ENCODE measurements at regions not wholly inside any gene's neighbourhood (a gene's known extent, or its start where the extent isn't known, plus 50 kb on each side); places are given as distances from the start of the nearest gene placed in this dataset.
"Not testable (repeated sequence)": the region's sequence is repeated elsewhere in the genome, so short reads cannot be mapped to it uniquely, and the experiment has no call there.

DNA sequence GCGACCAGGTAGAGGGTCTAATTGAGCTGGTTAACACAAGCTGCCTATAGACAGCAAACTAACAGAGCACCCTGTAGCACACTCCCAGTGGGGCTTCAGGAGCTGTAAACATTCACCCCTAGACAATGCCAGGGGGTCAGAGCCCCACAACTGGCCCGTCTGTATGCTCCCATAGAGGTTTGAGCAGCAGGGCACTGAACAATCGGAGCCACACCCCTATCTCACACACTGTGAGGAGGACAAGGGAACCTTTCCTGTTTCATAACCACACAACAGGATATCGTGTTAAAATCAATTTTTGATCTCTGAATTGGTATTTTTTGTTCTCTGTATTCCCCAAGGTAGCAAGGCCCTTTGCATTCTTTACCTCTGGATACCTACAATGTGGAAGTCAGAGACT lies 266.1 kb downstream of the SPRY2 start:
- no peak for DNase-seq (ENCODE audit: low read depth)

- DNase-seq (ENCODE audit: low read depth) = no peak
These were observed 266.7 kb downstream of the SPRY2 start for GRCh38 chr13:80074143-80074752.

- no peak for DNase-seq (ENCODE audit: low read depth)
These were observed 268.7 kb downstream of the SPRY2 start for GRCh38 chr13:80072231-80072630.

GRCh38 chr13:80070024-80070703 lies 270.8 kb downstream of the SPRY2 start:
- no peak for DNase-seq (ENCODE audit: low read depth)

DNA sequence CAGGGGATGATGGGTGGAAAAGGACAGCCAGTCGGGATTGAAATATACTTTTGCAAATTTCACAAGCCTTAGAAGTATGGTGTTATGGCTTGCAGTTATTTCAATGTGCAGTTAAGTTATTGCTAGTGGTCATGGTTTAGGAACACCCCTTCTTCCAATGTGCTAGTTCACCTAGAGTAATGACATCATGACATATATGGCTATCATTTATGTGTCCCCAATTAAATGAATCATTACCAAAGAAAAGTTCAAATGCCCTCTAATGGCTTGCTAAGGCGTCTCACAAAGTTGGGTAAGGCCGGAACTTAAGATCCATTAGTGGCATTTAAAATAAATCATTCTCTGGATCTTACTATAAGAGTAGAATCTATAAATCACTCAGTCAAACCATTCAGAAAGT lies 271.6 kb downstream of the SPRY2 start:
- DNase-seq (ENCODE audit: low read depth) = no peak

DNA sequence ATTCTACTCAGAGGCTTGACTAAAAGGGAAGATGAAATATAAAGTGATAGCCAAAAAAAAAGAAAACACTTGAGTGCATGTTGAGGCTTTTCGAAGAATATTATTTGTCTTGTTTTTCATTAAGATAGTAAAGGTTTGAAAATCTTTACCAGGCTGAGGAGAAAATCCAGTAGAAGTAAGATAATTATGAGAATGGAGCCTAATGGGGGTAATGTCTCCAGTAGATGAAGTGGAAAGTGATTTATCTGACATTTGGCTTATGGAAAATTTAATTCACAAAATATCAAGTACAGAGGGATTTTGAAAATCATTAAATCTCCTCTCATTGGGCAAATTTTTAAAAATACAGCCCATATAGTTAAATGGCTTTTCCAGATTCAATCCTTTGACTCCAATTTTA lies 274.9 kb downstream of the SPRY2 start:
- no peak for DNase-seq (ENCODE audit: low read depth)

DNA sequence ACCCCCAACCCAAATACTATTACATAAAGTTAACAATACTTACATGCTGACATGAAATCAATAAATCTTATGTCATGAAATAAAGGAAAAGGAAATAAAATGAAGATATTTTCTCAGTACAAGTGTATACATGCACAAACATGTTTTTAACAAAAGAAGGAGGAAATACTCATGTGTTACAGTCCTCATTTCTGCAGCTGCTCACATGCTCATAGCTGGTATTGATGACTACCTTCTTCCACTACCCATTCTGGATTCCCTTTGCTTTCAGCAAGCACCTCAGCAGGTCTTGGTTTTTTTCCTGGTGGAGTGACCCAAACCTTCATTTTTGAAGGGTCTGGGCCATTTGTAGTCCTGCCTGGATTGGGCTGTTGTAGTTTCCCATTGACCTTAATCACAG lies 278.5 kb downstream of the SPRY2 start:
- DNase-seq (ENCODE audit: low read depth) = not testable (repeated sequence)

DNA sequence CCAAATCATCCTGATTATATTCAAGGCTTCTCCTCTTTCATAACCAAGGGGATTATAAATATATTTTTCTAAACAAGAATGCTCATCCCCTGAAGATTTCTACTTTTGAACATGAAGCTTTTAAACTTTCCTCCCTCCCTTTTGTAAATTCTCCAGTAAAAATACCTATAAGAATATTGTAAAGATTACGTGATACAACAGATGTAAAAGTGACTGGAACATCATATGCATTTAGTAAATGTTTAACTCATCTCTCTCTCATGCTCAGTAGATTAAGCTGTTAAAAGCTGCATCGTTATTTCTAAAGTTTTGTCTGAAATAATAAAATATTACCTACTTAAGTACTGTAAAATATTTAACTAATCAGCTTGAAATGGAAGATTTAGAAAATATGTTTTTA lies 281.1 kb downstream of the SPRY2 start:
- no peak for DNase-seq (ENCODE audit: low read depth)

DNA sequence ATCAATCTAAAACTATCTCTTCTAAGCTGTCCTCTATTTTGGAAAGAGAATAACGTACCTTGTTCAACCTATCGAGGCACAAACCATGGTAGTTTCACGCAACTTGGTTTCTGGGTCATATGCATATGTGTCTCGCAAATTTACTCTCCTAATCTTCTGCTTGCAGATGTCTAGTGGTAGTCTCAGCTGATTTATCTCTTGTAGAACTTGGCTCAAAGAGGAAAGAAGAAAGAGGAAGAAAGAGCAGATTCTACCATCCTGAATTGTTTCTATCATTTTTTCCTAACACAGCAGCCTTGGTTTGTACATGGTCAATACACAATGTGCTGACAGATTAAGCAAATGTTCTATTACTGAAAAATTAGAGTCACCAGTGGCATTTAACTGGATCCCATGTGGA lies 282.3 kb downstream of the SPRY2 start:
- DNase-seq (ENCODE audit: low read depth) = no peak

DNA sequence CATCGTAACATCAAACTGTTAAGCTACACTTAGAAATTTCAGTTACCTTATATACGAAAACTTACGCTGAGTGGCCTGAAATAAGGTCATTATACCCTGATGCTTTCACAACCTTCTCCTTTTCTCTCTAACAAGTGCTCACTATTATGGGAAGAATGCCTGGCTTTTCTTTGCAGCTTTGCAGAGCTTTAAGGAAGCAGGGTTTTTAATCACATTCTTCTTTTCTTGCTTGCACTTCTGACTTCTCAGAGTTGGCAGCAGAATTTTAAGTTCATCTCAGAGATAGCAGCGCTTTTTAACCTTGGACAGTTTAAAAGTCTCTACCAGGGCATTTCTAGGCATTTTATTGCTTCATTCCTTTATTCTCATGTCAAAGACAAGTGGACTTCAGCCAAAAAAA lies 285.1 kb downstream of the SPRY2 start:
- no peak for DNase-seq (ENCODE audit: low read depth)

GRCh38 chr13:80054806-80055205 lies 286.1 kb downstream of the SPRY2 start:
- no peak for DNase-seq (ENCODE audit: low read depth)

GRCh38 chr13:80052286-80052685 lies 288.6 kb downstream of the SPRY2 start:
- no peak for DNase-seq (ENCODE audit: low read depth)

DNA sequence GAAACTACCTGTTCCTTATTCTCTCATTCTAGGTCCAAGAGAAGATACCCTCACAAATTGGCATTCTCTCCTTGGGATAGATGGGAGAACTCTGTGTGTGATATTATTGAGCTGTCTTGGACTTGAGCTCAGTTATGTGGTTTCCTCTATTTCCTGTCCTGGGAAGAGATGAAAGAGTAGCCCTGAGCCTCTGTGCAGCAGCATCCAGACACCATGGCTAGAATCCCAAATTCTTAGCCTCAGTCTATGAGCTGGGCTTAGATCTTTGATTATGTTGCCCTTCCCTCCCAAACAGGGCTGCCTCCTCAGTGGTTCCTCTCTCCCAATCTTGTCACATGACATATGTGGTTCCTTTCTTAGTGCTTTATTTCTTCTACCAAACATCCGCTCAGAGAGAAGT lies 290.7 kb downstream of the SPRY2 start:
- DNase-seq (ENCODE audit: low read depth) = no peak

- peak; percentile 63 for DNase-seq (ENCODE audit: low read depth)
These were observed 292.1 kb downstream of the SPRY2 start for GRCh38 chr13:80048802-80049201.

DNA sequence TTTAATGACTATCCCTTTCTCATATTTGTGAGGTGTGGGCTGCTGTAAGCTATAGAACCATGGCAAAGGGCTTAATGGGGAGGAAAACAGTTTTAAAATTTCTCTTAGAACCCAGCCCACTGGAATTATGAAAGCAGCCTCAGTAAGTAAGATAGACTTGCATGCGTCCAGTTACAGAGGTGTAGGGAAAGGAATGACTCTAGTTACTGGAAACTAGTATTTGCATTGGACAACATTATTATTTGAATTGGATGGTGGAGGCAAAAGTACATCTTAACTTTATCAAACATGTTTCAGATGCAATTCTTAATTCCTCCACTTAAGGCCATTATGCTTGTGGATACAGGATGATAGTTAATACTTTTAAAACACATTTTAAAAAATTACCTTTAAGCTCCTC lies 292.9 kb downstream of the SPRY2 start:
- no peak for DNase-seq (ENCODE audit: low read depth)

DNA sequence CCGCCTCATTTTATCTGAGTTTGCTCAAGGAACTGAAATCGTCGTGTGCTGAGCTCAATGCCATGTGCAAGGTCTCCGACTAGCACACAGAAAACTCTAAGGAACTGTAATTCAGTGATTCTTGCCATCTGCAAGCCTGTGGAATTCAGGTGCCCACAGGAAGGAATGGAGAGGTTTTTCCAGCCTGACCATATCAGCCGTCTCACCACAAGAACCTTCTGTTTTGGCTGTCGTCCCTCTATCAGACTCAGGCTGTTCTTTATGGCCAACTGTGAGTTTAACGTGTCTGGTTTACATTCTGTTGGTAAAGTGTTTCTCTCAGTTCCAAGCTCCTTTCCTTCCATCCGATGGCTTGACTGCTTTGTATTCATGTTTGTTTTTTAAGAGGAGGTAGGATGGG lies 293.5 kb downstream of the SPRY2 start:
- no peak for DNase-seq (ENCODE audit: low read depth)

DNA sequence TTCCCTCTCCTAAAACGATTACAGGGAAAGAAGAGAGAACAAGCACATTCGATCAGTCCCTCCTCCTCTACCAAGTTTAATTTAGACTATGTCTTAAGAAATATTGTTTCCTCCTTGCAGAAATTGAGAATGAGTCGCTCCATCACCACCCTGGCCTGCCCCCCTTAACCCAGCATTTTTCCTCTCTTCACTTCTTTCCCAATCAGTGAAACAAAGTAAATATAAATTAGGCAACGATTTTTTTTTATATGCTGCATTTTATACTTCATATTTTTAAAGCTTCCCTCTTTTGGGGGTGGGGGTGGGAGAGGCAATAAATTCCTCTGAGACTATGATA lies 300.0 kb downstream of the SPRY2 start:
- DNase-seq (ENCODE audit: low read depth) = no peak

DNA sequence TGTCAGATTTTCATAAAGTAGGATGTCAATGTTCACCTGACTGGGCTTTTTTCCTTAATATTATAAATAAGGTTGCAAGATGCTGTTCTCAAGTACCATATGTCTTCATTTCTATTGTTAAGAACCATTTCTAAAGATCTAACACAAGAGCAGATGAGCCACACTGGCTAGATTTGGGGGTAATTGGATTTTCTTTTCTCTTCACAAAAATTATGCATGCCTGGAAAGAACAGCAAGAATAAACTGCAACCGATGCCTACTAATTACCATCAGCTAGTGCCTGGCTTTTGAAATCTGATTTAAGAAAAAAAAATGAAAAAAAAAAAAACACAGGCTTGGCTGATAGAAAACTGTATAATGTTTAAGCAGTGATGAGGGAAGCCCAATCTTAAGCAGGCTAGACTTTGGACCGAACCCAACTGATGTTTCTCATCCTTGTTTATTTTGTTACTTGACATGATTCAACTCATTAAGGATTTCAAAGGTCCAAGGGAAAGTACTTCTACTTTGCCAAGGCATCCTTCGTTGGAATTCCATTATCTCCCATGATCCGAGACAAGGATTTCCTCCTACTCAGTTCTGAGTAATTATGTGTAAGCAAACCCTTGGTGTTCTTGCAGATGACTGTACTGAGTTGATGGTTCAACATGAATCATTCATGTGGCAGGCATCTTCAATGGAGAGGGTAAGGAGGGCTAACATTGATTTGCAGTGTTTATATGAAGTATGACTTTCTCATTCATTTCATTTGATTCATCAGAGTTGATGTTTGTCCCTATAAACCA lies 300.5 kb downstream of the SPRY2 start:
- DNase-seq (ENCODE audit: low read depth) = peak; percentile 73

DNA sequence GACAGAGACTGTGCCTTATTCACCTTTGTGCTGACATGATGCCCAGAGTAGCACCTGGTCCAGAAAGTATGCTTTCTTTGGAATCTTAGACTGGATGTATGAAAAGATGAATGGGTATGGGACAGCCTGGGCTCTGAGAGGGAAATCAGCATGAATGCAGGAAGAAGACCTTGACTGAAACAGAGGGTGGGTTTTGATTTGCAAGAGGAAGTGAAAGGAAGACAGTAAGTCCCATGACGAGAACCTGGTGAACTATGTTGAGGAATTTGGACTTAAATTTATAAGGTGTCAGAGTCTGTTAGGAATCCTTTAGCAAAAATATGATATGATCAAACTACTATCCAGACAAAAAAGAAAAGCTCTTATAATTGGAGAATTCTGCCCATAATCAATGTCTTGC lies 301.9 kb downstream of the SPRY2 start:
- DNase-seq (ENCODE audit: low read depth) = no peak

- no peak for DNase-seq (ENCODE audit: low read depth)
These were observed 302.6 kb downstream of the SPRY2 start for GRCh38 chr13:80038371-80038770.

DNA sequence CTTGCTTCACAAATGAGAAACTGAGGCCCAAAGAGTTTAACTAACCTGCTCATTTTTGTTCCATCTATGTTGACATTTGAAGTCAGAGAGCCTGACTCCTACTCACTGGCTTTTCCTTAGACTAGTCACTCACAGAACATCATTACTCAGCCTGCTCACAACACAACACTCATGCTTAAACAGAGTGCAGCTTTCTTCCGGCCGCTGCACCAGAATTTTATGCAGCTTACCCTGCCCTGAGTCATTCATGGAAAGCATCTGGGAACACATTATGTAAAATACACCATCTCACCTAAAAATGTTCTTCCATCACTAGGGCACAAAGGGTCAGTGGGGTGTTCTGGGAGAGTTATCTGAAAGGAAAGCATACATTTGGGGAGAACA lies 303.4 kb downstream of the SPRY2 start:
- DNase-seq (ENCODE audit: low read depth) = peak; percentile 41

DNA sequence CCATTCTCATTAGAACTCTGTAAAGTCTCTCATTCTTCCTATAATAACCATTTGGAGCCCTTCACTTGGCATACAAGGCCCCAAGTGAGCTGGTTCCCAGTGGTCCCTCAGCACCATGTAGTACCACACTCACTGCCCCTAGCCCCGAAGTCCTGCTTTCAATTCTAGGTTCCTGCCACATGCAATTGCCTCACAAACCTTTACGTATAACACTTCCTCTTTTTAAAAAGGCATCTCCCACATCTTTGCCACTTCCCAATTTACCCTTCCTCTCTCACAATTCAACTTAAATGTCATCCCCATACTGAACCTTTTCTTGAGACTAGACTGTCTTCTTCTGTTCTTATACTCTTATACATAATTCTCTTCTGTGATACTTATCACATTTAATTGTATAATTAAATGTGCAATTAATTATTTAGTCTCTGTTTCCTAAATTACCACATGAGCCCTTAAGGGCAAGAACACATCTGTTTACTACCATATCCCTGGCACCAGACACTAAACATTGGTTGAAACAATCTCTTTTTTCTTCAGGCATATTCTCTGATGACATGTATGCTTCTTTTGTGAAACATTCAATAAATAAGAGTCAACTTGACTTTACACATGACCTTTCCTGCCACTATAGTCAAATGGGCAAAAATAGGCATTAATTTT lies 304.0 kb downstream of the SPRY2 start:
- no peak for DNase-seq (ENCODE audit: low read depth)

GRCh38 chr13:80035096-80035495 lies 305.8 kb downstream of the SPRY2 start:
- DNase-seq (ENCODE audit: low read depth) = no peak
